COLO668 (cell line): ENCODE measurements at regions not wholly inside any gene's neighbourhood (a gene's known extent, or its start where the extent isn't known, plus 50 kb on each side); places are given as distances from the start of the nearest gene placed in this dataset.

ENCODE experiments used
- DNase-seq: peaks from one replicate; lab custom pipeline; 2025; ENCODE audit not compliant: unreplicated experiment; lab: John Stamatoyannopoulos, UW

DNA sequence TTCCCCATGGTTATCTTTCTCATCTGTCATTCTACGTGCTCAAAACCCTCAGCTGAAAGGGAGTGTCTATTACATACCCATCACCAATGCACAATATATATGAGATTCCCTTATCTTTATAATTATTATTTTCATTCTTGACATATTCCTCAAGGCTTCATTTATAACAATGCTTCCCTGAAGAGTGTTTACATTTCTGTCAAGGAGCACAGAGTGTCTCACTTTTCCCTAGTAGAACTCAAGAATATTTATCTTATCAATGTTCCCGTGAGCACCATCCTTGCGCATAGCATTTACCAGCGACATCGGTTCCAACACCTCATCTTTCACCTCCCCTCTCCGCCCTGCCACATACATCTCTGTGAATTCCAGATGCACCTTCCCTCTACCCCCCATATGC is 250.6 kb downstream of the PLA2G4A start:
- no peak for DNase-seq

DNA sequence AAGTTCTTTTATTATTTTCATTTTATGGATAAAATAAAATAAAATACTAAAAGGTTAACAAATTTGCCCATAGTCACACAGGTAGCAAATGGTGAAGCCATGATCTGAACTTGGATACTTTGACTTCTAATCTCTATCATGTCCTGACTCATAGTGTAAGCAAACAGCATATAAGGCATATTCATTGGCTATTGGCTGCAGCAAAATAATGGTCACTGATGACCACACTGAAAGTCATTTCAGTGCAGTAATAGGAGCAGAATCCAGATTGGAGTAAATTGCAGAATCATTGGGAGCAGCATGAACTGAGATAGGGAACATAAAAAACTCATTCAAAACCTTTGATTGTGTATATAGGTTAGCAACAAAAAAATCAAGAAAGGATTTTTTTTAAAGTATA is 262.9 kb downstream of the PLA2G4A start:
- DNase-seq = no peak

DNA sequence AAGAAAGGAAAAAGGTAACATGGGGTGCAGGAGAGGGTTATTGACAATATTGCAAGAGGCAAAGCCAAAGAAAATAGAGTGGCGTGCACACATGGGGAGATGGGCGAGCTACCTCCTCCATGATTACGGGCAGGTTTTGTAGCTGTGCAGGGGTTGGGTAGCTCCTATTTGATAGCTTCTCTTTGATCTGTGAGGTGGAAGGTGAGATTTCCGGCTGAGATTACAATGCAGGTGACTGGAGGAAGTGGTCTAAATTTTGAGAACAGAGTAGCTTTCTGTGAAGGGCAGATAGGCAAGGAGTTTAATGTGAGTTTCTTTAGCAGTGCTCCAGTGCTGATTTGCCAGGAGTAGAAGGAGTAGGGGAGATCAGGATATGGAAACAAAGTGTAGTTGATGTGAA is 263.4 kb downstream of the PLA2G4A start:
- DNase-seq = no peak

DNA sequence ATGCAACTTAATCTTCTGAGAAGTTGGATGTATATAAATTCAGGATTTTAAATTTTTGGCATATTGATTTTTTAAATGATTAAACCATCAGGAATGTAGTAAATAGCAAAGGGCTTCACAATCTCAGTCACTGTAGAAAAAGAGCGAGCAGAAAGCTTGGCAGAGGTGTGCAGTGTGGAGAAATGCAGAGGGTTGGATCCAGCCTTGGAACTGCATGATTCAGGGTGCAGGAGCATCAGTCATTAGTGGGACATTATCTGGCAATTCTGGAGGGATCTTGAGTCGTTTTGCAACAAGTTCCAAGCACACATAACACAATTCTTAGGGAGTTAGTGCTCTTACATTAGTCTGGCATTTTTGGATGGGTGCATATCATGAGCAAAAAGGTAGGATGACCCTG is 267.9 kb downstream of the PLA2G4A start:
- no peak for DNase-seq

DNA sequence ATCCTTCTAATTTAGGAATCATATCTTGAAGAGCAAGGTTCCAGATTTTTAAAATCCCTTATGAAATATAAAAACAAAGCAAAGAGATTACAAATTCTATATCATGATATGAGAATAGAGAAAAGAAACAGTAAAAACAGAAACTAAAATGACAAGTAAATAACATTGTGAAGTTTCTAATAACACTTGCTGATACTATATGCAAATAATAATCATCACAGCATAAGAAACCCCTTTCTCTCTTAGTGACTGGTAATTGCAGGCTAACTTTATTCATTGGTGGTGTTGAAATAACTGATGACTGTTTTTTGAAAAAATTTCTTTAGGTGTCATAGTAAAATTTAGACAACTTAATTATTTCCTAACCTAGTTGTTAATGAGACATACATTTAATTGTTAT is 281.6 kb downstream of the PLA2G4A start:
- no peak for DNase-seq

DNA sequence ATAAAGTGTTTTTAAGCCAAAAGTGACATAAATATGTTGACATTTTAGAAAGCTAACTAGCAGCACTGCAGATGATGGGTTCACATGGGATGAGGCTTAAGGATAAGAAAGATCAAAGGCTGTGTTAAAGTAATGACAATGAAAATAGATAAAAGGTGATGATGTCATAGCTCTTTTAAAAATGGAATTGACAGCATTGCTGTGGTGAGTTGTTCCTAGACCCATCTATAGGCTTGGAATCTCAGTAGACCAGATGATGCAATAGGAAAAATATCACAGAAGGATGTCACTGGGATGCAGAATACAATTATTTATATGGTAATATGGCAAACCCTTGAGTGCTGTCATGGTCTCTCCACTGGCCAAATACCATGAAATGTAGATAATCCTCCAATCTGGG is 286.0 kb downstream of the PLA2G4A start:
- DNase-seq = no peak

DNA sequence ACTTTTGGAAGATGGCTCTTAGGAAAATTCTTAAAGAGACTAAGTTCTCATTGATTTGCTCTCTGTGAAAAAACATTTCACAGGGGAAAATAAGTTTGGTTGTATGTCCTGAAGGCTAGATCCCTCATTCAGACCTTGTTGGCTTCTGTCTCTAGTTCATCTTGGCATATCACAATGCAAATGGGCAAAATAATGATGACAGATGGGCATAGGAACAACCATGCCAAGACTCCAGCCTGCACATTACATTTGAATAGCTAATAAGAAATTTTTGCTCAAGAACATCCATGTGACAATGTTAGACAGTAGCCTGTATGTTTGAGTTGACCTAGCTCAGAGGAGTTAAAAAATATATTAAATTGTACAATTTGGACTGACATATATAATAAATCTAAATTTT is 292.9 kb downstream of the PLA2G4A start:
- DNase-seq = no peak

DNA sequence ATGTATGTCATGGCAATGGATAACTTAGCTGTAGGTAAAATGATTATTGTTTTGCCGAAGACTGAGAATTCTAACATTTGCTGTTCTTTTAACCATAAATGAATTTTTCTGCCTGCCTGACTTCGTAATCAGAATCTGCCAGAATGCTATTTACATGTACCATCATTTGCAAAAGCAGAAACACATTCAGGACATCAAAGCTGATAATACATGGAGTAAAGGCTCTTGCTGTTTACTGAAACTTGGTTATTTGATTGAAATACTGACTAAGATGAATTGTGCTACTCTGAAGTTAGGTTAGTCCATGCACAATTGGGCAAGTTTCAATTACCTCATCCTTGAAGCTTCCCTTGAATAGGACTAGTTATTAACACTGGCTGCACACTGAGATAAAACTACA is 293.8 kb downstream of the PLA2G4A start:
- no peak for DNase-seq

DNA sequence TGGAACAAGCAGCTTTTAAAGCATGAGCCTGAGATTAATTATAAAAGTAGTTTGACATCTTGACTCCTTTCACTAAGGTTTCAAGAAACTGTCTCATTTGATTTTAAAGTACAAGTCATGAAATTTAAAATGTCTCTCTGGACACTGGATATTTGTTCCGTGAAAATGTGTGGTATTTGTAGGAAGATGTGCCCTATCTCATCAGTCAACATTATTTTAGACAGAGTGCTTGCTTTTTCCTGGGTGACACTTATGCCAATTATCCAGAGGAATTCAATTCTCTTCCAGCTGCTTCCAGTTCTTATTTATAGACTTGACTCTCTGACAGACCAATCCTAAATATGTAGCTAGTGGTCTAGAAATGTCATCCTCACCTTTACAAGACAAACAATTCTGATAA is 300.4 kb downstream of the PLA2G4A start:
- no peak for DNase-seq

DNA sequence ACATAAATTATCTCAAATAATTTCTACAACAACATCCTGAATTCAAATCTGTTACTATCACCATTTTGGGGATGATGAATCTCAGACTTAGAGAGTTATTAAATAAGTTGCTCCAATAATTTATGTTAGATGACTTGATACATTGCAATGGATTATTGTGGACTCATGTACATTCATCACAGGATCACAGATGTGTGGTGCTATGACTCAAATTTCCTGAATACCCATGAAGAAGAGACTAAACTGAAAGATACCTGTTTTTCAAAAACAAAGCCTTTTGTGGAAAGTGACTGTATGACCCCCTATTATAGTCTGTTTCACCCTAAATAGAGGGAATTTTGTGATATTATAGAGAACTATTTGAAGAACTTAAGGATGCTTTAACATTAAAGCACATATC is 315.0 kb downstream of the PLA2G4A start:
- DNase-seq = no peak

DNA sequence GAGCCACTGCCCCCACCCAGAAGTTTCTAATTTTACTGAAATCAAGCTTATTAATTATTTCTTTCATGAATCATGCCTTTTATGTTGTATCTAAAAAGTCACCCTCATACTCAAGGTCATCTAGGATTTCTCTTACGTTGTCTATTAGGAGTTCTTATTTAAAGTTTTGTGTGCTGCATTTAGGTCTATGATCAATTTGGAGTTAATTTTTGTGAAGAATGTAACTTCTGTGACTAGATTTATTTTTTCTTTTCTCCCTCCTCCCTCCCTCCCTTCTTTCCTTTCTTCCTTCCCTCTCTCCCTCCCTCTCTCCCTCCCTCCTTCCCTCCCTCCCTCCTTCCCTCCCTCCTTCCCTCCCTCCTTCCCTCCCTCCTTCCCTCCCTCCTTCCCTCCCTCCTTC is 317.6 kb downstream of the PLA2G4A start:
- DNase-seq = no peak

DNA sequence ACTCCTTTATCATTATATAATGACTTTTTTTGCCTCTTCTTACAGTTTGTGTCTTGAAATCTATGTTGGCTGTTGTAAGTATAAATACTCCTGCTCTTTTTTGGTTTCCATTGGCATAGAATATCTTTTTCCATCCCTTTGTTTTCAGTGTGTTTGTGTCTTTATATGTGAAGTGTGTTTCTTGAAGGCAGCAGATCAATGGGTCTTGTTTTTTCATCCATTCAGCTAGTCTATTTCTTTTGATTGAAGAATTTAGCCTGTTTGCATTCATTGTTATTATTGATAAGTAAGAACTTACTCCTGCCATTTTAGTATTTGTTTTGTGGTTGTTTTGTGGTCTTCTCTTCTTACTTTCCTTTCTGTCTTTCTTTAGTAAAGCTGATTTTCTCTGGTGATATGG is 322.8 kb downstream of the PLA2G4A start:
- no peak for DNase-seq

DNA sequence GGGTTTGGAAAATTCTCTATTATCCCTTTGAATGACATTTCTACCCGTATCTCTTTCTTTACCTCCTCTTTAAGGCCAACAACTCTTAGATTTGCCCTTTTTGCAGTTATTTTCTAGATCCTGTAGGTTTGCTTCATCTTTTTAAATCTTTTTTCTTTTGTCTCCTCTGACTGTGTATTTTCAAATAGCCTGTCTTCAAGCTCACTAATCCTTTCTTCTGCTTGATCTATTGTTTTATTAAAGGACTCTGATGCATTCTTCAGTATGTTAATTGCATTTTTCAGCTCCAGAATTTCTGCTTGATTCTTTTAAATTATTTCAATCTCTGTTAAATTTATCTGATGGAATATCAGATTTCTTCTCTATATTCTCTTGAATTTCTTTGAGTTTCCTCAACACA is 324.3 kb downstream of the PLA2G4A start:
- DNase-seq = no peak

DNA sequence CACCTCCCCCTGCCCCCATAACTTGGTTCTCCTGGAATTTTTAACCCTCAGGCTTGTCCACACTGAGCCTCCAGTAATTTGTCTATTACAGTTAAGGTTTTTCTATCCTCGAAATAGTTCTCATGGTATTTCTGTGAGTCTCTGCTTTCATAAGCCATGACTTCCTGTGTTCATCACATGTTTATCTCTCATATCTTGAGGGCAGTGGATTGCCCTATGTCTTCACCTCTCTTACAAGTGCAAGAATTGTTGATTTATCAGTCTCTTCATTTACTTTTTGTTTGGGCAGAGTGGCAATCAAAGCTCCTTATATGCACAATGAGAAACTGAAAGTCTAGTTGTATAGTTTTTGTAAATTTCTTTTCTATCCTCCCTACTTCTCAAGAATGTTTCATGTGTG is 328.4 kb downstream of the PLA2G4A start:
- DNase-seq = no peak

DNA sequence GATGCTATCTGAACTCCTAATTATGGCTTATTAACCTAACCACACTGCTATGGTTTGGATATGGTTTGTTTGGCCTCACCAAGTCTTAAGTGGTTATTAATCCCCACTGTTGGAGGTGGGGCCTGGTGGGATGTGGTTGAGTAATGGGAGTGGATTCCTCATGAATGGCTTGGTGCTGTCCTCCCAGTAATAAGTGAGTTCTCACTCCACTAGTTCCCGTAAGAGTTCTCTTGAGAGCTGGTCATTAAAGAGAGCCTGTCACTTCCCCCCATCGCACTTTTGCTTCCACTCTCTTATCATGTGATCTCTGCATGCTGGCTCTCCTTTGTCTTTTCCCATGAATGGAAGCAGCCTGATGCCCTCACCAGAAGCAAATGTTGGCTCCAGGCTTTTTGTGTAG is 328.8 kb downstream of the PLA2G4A start:
- DNase-seq = no peak

DNA sequence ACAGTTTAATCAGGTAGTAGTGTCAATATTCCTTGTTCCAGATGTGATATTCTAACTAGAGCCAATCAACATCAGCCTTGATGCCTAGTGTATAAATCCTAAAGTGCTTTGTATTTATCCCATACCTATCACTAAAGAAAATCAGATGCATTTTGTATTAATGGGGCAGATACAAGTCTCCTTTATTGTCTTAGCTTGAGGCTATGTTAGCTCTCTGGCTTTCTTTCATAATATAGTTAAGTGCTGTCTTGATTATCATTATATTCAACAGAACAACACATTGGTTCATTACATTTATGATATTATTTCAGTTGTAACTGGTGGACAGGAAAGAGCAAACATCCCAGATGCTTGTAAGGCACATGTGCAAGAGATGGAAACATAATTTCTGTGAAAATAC is 338.8 kb downstream of the PLA2G4A start:
- no peak for DNase-seq

DNA sequence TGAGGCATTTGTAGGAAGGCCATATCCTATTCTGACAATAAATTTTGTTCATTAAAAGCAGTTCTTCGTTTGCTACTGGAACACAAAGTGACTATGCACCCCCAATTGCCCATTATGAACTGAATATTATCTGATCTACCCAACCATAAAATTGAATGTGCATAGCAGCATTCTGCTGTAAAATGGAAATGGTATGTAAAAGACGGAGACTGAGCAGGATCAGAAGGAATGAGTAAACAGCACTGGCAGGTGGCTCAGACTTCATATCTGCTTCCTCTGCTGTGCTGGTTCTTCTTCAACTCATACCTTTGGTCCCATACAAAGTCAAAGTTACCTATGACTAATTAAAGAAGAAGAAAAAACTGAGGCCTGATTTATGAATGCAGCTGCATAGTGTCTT is 339.5 kb downstream of the PLA2G4A start:
- no peak for DNase-seq

DNA sequence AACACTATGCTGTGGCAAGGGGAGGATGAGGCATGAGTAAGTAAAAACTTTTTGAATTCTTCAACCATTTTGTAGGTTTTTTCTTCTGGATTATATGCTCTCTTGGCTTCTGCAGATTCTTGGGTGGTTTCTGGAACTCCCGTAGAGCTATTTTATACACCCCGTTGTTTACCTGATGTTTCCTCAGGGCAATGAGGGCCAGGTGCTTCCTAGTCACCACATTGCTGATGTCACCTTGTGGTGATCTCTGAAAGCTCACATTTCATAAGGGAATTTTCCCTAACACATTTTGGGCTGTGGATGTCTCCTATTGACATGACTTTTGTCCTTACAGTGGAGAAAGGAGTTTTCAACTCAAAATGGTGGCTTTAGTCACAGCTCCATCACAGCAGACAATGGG is 356.6 kb downstream of the PLA2G4A start:
- peak; percentile 52 for DNase-seq

DNA sequence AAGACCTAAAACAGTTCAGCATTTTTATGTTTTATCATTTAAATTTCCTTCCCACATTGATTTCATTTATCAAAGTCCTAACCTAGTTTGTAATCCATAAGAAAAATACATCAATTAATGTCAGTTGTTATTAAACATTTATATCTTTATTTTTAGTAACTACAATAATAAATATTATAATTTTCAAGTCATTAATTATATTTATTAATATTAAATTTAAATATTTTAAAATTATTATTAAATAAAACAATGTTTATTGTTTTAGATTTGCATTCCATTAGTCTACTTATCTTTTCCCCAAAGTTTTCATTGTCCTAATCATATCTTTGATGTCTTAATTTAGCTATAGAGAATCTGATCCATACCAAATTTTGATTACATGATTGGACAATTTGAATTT is 368.9 kb downstream of the PLA2G4A start:
- DNase-seq = no peak

DNA sequence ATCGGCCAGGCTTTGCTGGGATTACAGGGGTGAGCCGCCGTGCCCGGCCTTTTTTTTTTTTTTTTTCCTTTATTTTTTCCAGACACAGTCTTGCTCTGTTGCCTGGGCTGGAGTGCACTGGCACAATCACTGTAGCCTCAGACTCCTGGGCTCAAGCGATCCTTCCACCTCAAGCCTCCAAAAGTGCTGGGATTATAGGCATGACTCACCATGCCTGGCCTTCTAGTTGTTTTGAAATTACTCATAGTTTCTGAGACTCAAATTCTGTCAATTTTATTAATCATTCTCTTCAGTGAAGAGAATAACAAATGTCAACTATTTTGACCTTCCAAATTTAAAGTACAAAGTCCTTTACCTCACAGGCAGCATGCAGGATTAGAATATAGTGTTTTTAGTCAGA is 374.5 kb downstream of the PLA2G4A start:
- DNase-seq = no peak

DNA sequence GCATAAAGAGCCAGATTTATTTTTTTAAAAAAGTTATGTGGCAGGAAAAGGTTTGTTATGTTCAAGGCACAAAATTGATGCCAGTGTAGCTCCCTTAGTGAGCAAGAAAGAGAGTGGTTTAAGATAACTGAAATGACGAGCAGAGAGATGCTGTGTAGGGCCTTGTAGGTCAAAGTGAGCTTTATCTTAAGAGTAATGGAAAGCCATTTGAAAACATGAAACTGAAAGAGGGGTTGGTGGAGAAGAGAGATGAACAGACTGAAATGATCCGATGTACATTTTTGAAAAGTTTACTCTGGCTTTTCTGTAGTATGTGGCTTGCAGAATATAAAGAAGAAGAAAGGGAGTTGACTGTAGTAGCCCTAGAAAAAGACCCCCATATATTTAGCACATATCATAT is 383.6 kb downstream of the PLA2G4A start:
- no peak for DNase-seq

DNA sequence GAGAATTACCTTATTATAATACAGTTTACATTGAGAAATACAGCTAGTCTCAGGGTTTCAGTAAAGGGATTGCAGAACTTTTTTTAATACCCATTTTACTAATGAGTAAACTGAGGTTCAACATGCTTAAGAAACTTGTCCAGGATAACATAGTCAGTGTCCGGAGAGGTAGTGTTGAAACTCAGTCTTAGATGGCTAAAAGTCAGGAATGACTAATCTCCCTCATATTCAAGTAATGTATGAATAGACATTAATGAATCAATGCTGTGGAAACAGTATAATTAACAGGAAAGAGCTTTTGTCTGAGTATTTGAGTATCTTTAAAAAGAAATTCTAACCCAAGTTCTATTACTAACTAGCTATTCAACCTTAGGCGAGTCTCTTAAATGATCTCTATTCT is 397.6 kb downstream of the PLA2G4A start:
- DNase-seq = no peak

DNA sequence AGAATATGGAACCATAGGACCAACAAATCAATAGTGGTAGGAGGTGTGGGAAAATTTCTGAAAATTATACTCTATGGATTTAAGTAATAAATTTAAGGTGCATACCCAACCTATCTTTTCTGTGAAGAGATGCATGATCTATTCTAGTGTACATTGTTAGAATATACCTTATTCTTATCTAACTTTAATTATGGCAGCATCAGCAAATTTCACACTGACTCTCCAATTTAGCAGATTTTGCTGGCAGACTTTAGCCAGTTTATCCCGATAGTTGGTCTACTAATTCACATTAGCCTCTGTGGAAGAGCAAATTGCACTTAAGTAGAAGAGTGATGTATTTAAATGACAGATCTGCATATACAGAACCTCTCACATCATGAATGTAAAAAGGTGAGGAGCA is 400.0 kb downstream of the PLA2G4A start:
- no peak for DNase-seq

DNA sequence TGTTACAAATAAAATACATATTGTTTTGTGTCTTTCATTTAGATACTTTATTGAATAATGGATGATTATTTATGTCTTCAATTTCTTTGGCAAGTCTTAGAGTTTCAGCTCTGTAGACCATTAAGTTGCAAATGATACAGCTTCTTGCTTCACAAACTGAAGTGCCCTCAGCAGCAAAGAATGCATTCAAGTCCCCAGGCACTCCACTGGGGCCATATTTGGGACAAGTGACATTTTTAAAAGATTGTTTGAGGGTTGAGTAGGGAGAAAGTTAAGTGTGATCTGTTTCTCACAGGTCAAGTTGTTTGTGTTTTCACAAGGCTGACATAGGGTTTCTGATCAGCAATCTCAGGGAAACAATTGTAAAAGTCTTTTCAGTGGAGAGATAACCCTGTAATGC is 400.7 kb downstream of the PLA2G4A start:
- no peak for DNase-seq
